H1 (cell line): ENCODE measurements at regions not wholly inside any gene's neighbourhood (a gene's known extent, or its start where the extent isn't known, plus 50 kb on each side); places are given as distances from the start of the nearest gene placed in this dataset.

Experiments used
- EP300 ChIP-seq, 2 experiments: IDR thresholded peaks; 1 replicate in 1 of 2; 2 replicates in 1 of 2; pipeline ENCODE4 v1.6.1; 2011 to 2012; ENCODE audit warnings: low read depth in 2 of 2, low read length in 2 of 2, mild to moderate bottlenecking in 2 of 2, borderline replicate concordance in 1 of 2, inconsistent platforms in 1 of 2, moderate library complexity in 1 of 2
- KDM4A ChIP-seq: IDR thresholded peaks from one replicate; pipeline ENCODE4 v1.7.1; 2012; ENCODE audit warnings: low read depth, mild to moderate bottlenecking, moderate library complexity, low read length, inconsistent platforms; ENCODE audit not compliant: severe bottlenecking
- POU5F1 ChIP-seq: IDR thresholded peaks from 2 replicates; pipeline ENCODE4 v1.6.1; 2011; ENCODE audit warnings: low read depth, mild to moderate bottlenecking, low read length, moderate library complexity
- RAD21 ChIP-seq, 2 experiments: IDR thresholded peaks in 1 of 2; conservative IDR thresholded peaks in 1 of 2; 2 replicates each; pipeline ENCODE4 v1.6.1; 2011; ENCODE audit warnings: low read depth in 2 of 2, low read length in 2 of 2, improper control_type of control experiment in 1 of 2, inconsistent platforms in 1 of 2, mild to moderate bottlenecking in 1 of 2, moderate library complexity in 1 of 2

DNA sequence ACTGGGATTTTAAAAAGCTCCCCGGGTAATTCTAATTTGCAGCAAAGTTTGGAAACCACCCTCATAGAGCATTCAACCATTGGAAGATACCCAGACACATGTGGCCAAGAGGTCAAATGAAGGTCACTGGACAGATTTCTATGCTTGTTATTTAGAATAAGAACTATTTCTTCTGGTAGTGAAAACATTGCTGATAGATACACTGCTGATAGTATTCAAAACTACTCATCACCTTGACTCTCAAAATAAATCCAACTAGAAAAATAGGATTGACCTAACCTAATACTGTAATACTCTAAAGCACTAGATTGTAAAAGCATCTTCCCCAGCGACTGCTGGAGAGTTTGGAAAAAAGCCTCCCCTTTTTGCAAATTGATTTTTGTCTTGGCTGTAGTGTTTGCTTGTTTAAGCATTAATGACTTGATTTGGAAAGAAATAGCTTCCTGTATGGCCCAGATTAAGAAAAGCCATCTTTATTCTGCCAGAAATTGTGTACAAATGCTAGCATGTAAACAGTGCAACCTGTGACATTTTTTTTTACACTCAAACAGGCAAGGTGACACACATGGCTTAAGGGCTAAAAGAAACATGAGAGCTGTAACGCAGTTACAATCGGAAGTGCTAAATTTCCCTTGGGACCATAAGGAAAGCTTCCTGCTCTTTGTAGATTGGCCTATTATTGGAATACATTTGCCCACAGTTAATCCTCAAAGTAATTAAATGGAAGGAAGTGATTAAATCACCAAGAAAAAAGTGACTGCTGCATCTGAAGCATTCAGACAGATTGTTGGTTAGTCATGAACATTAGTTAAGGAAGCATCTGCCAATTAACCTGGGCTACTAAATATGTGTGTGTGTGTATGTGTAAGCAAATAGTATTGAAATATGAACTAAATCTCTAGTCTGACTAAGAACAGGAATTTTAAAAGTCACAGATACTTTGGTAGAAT, 356.5 kb upstream of the ATP2B1 start (continued):
- no peak for TF ChIP-seq EP300 (IDR thresholded peaks at IDR 0.05; ENCODE audit: borderline replicate concordance in 1 of 2, low read depth in 2 of 2, low read length in 2 of 2)
- TF ChIP-seq KDM4A, result no peak
- no peak for TF ChIP-seq POU5F1
- no peak for TF ChIP-seq RAD21 (IDR thresholded peaks at IDR 0.05 in 1 of 2, conservative IDR thresholded peaks at IDR 0.05 in 1 of 2; ENCODE audit: low read depth in 2 of 2, low read length in 2 of 2)
- TF ChIP-seq, all 59 proteins: peak for 0
